H1 (cell line): ENCODE measurements at regions not wholly inside any gene's neighbourhood (a gene's known extent, or its start where the extent isn't known, plus 50 kb on each side); places are given as distances from the start of the nearest gene placed in this dataset.

Source experiments
- CTCF ChIA-PET: fragments of 300-600 bp; sonication (Branson Sonifier 250); formaldehyde crosslinking; loops from one replicate; lab custom pipeline; 2021; ENCODE audit not compliant: partially characterized antibody; lab: Charles Lee
- POLR2A ChIA-PET: fragments of 300-600 bp; sonication (Branson Sonifier 250); formaldehyde crosslinking; loops from one replicate; lab custom pipeline; 2021; ENCODE audit warnings: inconsistent platforms; ENCODE audit not compliant: partially characterized antibody; lab: Charles Lee
- DNase-seq, 2 experiments: peaks; one replicate each; pipeline versions ENCODE4 v3.0.0 to v3.0.0-alpha.2; 2010 to 2022; ENCODE audit warnings: low spot score in 2 of 2, low read depth in 1 of 2, mixed read lengths in 1 of 2
- FAIRE-seq: peaks from 2 replicates; lab custom pipeline; 2011; peaks lifted over from hg19 to GRCh38; lab: Jason Lieb, UNC
- H2AFZ ChIP-seq: 2 replicates; pipeline ENCODE4 v1.8.1; 2012; ENCODE audit warnings: low read length, inconsistent platforms
- H2AK5ac ChIP-seq: 2 replicates; pipeline ENCODE4 v1.6.1; 2013; ENCODE audit warnings: low read depth, low read length
- H2BK120ac ChIP-seq: replicated peaks from 2 replicates; pipeline ENCODE3; 2013; ENCODE audit warnings: low read depth, low read length, inconsistent platforms
- H2BK12ac ChIP-seq: 2 replicates; pipeline ENCODE4 v1.6.1; 2013; ENCODE audit warnings: low read depth, low read length
- H2BK15ac ChIP-seq: 2 replicates; pipeline ENCODE4 v1.6.1; 2013; ENCODE audit warnings: low read length
- H2BK20ac ChIP-seq: 2 replicates; pipeline ENCODE4 v1.6.1; 2013; ENCODE audit warnings: low read length
- H2BK5ac ChIP-seq: 2 replicates; pipeline ENCODE4 v1.6.1; 2013; ENCODE audit warnings: low read depth, low read length
- H3K14ac ChIP-seq: 2 replicates; pipeline ENCODE4 v1.6.1; 2013; ENCODE audit warnings: inconsistent platforms; ENCODE audit not compliant: insufficient read length
- H3K18ac ChIP-seq: 2 replicates; pipeline ENCODE4 v1.6.1; 2013; ENCODE audit warnings: low read length; ENCODE audit errors: extremely low read depth
- H3K23ac ChIP-seq: 2 replicates; pipeline ENCODE4 v1.6.1; 2013; ENCODE audit warnings: inconsistent platforms; ENCODE audit not compliant: insufficient read length
- H3K23me2 ChIP-seq: 2 replicates; pipeline ENCODE4 v1.6.1; 2013; ENCODE audit warnings: low read depth, low read length
- H3K27ac ChIP-seq: 2 replicates; pipeline ENCODE4 v1.6.1; 2011; ENCODE audit warnings: low read depth, low read length, inconsistent platforms
- H3K27me3 ChIP-seq, 4 experiments: replicated peaks in 1 of 4; 1 replicate in 1 of 4; 2 replicates in 3 of 4; pipeline versions ENCODE4 v1.6.1 to v1.8.1; 2011 to 2013; ENCODE audit warnings: low read length in 3 of 4, mild to moderate bottlenecking in 3 of 4, inconsistent platforms in 2 of 4, mixed read lengths in 2 of 4, moderate library complexity in 1 of 4; ENCODE audit not compliant: control insufficient read depth in 3 of 4, insufficient read depth in 3 of 4; ENCODE audit errors: extremely low read depth in 1 of 4
- H3K36me3 ChIP-seq, 4 experiments: 2 replicates each; pipeline versions ENCODE4 v1.6.1 to v1.8.1; 2011 to 2013; ENCODE audit warnings: mild to moderate bottlenecking in 4 of 4, low read length in 3 of 4, moderate library complexity in 2 of 4, control low read depth in 1 of 4, inconsistent platforms in 1 of 4; ENCODE audit not compliant: insufficient read depth in 4 of 4, control insufficient read depth in 2 of 4
- H3K4ac ChIP-seq: replicated peaks from 2 replicates; pipeline ENCODE3; 2013; ENCODE audit warnings: low read length, low read depth, mixed read lengths, inconsistent platforms; ENCODE audit not compliant: insufficient read length
- H3K4me1 ChIP-seq, 4 experiments: replicated peaks in 1 of 4; 1 replicate in 1 of 4; 2 replicates in 3 of 4; pipeline versions ENCODE4 v1.6.1 to v1.8.1; 2011 to 2013; ENCODE audit warnings: low read length in 3 of 4, inconsistent platforms in 2 of 4, mixed read lengths in 1 of 4; ENCODE audit not compliant: insufficient read depth in 4 of 4, control insufficient read depth in 3 of 4
- H3K4me2 ChIP-seq, 2 experiments: 2 replicates each; pipeline versions ENCODE4 v1.6.1 to v1.8.1; 2011 to 2013; ENCODE audit warnings: low read depth in 2 of 2, low read length in 2 of 2, control low read depth in 1 of 2, inconsistent platforms in 1 of 2, mild to moderate bottlenecking in 1 of 2; ENCODE audit not compliant: insufficient read depth in 1 of 2
- H3K4me3 ChIP-seq, 4 experiments: fragments of 200-600, 300-600 bp in 1 of 4; sonication (generic), shearing (Covaris generic), sonication (Bioruptor Twin) in 1 of 4; 2 replicates each; pipeline versions ENCODE4 v1.5.1 to v1.8.1; 2011 to 2016; ENCODE audit warnings: low read length in 4 of 4, low read depth in 3 of 4, control low read depth in 2 of 4, inconsistent platforms in 2 of 4, mild to moderate bottlenecking in 2 of 4, mixed read lengths in 1 of 4, moderate library complexity in 1 of 4; ENCODE audit not compliant: insufficient read depth in 2 of 4; ENCODE audit errors: extremely low read depth in 1 of 4
- H3K56ac ChIP-seq: replicated peaks from 2 replicates; pipeline ENCODE3; 2013; ENCODE audit warnings: low read depth, mild to moderate bottlenecking, mixed read lengths, low read length, inconsistent platforms; ENCODE audit not compliant: insufficient read length
- H3K79me1 ChIP-seq: 2 replicates; pipeline ENCODE4 v1.6.1; 2013; ENCODE audit warnings: low read depth, low read length, control low read depth
- H3K79me2 ChIP-seq, 2 experiments: 2 replicates each; pipeline versions ENCODE4 v1.6.1 to v1.8.1; 2012 to 2013; ENCODE audit warnings: low read length in 2 of 2, mild to moderate bottlenecking in 2 of 2, inconsistent platforms in 1 of 2; ENCODE audit not compliant: insufficient read depth in 2 of 2, control insufficient read depth in 1 of 2
- H3K9ac ChIP-seq, 4 experiments: replicated peaks in 1 of 4; 1 replicate in 1 of 4; 2 replicates in 3 of 4; pipeline versions ENCODE4 v1.6.1 to v1.8.1; 2011 to 2013; ENCODE audit warnings: low read depth in 3 of 4, low read length in 3 of 4, control low read depth in 2 of 4, mild to moderate bottlenecking in 2 of 4, moderate library complexity in 2 of 4, inconsistent platforms in 1 of 4; ENCODE audit errors: extremely low read depth in 1 of 4
- H3K9me3 ChIP-seq, 2 experiments: 2 replicates each; pipeline versions ENCODE4 v1.6.1 to v1.8.1; 2012 to 2013; ENCODE audit warnings: mild to moderate bottlenecking in 2 of 2, moderate library complexity in 2 of 2, control low read depth in 1 of 2, inconsistent platforms in 1 of 2, low read depth in 1 of 2, low read length in 1 of 2, mixed read lengths in 1 of 2; ENCODE audit not compliant: insufficient read depth in 2 of 2
- H4K20me1 ChIP-seq, 2 experiments: replicated peaks in 1 of 2; 2 replicates each; pipeline versions ENCODE3 to v1.8.1; 2011 to 2013; ENCODE audit warnings: inconsistent platforms in 2 of 2, low read length in 2 of 2, mild to moderate bottlenecking in 1 of 2; ENCODE audit not compliant: insufficient read depth in 2 of 2, control insufficient read depth in 1 of 2
- H4K5ac ChIP-seq: 2 replicates; pipeline ENCODE4 v1.6.1; 2013; ENCODE audit warnings: low read length, low read depth, mixed read lengths, inconsistent platforms; ENCODE audit not compliant: insufficient read length
- H4K8ac ChIP-seq: 2 replicates; pipeline ENCODE4 v1.8.0; 2013; ENCODE audit warnings: mild to moderate bottlenecking, moderate library complexity, low read length, inconsistent platforms; ENCODE audit not compliant: insufficient read depth; ENCODE audit errors: extremely low read depth
- H4K91ac ChIP-seq: replicated peaks from 2 replicates; pipeline ENCODE3; 2013; ENCODE audit warnings: low read length, mixed read lengths, inconsistent platforms; ENCODE audit not compliant: insufficient read length
- ASH2L ChIP-seq: fragments of 200-600, 300-600 bp; sonication (generic); IDR thresholded peaks from one replicate; pipeline ENCODE4 v1.7.1; 2017; ENCODE audit warnings: low read length
- GABPA ChIP-seq: IDR thresholded peaks from 2 replicates; pipeline ENCODE4 v1.6.1; 2011; ENCODE audit warnings: mild to moderate bottlenecking, low read length, moderate library complexity, borderline replicate concordance; ENCODE audit not compliant: insufficient read depth
- RXRA ChIP-seq: IDR thresholded peaks from 2 replicates; pipeline ENCODE4 v1.6.1; 2011; ENCODE audit warnings: low read depth, mild to moderate bottlenecking, low read length, moderate library complexity; ENCODE audit not compliant: insufficient read depth
- SIRT6 ChIP-seq: IDR thresholded peaks from one replicate; pipeline ENCODE4 v1.7.1; 2012; ENCODE audit warnings: low read length, inconsistent platforms
- TAF7 ChIP-seq: optimal IDR thresholded peaks from 2 replicates; pipeline ENCODE3; 2011; ENCODE audit warnings: low read depth, mild to moderate bottlenecking, inconsistent platforms, low read length, moderate library complexity, borderline replicate concordance
- TCF12 ChIP-seq: IDR thresholded peaks from 2 replicates; pipeline ENCODE4 v1.6.1; 2011; ENCODE audit warnings: low read depth, mild to moderate bottlenecking, low read length
- WGBS, 2 experiments: shearing (Covaris generic) in 1 of 2; methylation state at CpG; one replicate each; pipeline versions ENCODE4 v1.1.6 to v1.1.7; 2013 to 2015; ENCODE audit warnings: low lambda C conversion rate in 2 of 2, mixed read lengths in 2 of 2, inconsistent platforms in 1 of 2, low coverage in 1 of 2, missing lambda C conversion rate in 1 of 2; ENCODE audit not compliant: insufficient replicate concordance in 2 of 2, insufficient coverage in 1 of 2, insufficient read length in 1 of 2; ENCODE audit errors: extremely low coverage in 1 of 2, missing lambda C conversion rate in 1 of 2; 5-methylcytosine and 5-hydroxymethylcytosine counted together

DNA sequence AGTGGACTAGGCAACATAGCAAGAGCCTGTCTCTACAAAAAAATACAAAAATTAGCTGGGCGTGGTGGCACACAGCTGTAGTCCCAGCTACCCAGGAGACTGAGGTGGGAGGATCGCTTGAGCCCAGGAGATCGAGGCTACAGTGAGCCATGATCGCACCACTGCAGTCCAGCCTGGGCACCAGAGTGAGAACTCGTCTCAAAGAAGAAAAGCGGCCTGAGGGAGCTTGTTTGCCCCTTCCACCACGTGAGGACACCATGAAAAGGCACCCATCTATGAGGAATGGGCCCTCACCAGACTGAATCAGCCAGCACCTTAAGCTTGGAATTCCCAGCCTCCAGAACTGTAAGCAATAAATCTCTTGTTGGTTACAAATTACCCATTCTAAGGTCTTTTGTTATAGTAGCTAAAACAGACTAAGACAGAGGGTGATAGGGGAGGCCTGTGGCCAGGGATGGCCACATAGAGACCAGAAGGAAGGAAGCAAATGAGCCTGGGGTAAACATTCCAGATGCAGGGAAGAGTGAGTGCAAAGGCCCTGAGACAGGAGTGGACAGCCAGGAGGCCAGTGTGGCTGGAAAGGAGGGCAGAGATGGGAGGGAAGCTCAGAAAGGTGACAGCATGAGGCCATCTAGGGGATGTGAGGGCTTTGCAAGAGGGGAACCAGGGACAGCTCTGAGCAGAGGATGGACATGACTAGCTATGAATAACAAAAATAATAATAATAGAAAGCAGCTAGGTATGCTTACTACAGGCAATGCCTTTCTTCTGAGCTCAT is 120.1 kb downstream of the MATN1 start:
- no peak overlapping the region for H3K56ac ChIP-seq
- H2BK12ac ChIP-seq = no peak overlapping the region
- CTCF ChIA-PET = interaction anchor here (0.6 to 1.2 kb wide), 6 partner anchors 13 to 182 kb away, joined by 3 to 6 read pairs (median 3); no protein-coding TSS in a partner anchor
- no peak overlapping the region for H3K9ac ChIP-seq
- H3K14ac ChIP-seq = no peak overlapping the region
- H2BK15ac ChIP-seq = no peak overlapping the region
- FAIRE-seq (no peak), DNase-seq (no peak)
- no peaks in the 10 kb centered on the region for H3K36me3 ChIP-seq
- H3K23ac ChIP-seq = no peak overlapping the region
- H4K8ac ChIP-seq = no peak overlapping the region
- H2BK120ac ChIP-seq = no peak overlapping the region
- no peak overlapping the region for H2AFZ ChIP-seq
- no peak overlapping the region; the same call in 1 of the 2 replicates for H3K18ac ChIP-seq
- 86% methylated on average over 7 of the region's 7 CpGs; no CpG with 5 or more reads in 1 of the 2 experiments for WGBS, 2 experiments
- H4K91ac ChIP-seq = no peak overlapping the region
- H3K27ac ChIP-seq = no peak overlapping the region
- H3K27me3 ChIP-seq = no peaks in the 10 kb centered on the region
- no peaks in the 10 kb centered on the region for H4K20me1 ChIP-seq
- no peak overlapping the region for H3K4ac ChIP-seq
- H3K4me3 ChIP-seq = no peak overlapping the region
- no peak overlapping the region for H2AK5ac ChIP-seq
- no peaks in the 10 kb centered on the region; a peak in 1 of 7 replicates for H3K4me1 ChIP-seq
- H3K79me2 ChIP-seq = no peaks in the 10 kb centered on the region
- H3K9me3 ChIP-seq = no peaks in the 10 kb centered on the region
- H4K5ac ChIP-seq = no peak overlapping the region
- no peak overlapping the region for H3K4me2 ChIP-seq
- POLR2A ChIA-PET = no interaction called here
- H2BK20ac ChIP-seq = no peak overlapping the region
- H3K79me1 ChIP-seq = no peaks in the 10 kb centered on the region
- H3K23me2 ChIP-seq = no peaks in the 10 kb centered on the region
- no peak overlapping the region for H2BK5ac ChIP-seq
- TF ChIP-seq GABPA (no peak), ASH2L (no peak), RXRA (no peak), TAF7 (no peak), SIRT6 (no peak), TCF12 (no peak)
